Endothelial cell of umbilical vein (primary cell): ENCODE measurements at regions not wholly inside any gene's neighbourhood (a gene's known extent, or its start where the extent isn't known, plus 50 kb on each side); places are given as distances from the start of the nearest gene placed in this dataset.

Experiments
- BruUV-seq: library from RNA; stranded (reverse); fragments of 400-500 nt; replicated peaks from 2 replicates; lab custom pipeline; 2021; lab: Mats Ljungman, UMichigan
- CTCF ChIA-PET: fragments of 300-600, 350-600 bp; sonication (Branson Sonifier 250); formaldehyde crosslinking; loops from one replicate; lab custom pipeline; 2021; ENCODE audit warnings: antibody characterized with exemption, inconsistent platforms; lab: Charles Lee
- POLR2A ChIA-PET: fragments of 300-600, 350-600 bp; sonication (Branson Sonifier 250); formaldehyde crosslinking; loops from one replicate; lab custom pipeline; 2021; ENCODE audit warnings: antibody characterized with exemption, inconsistent platforms; lab: Charles Lee
- DNase-seq: peaks from one replicate; pipeline ENCODE4 v3.0.0-alpha.2; 2011; ENCODE audit warnings: low read depth, low spot score
- FAIRE-seq: peaks from 2 replicates; lab custom pipeline; 2011; peaks lifted over from hg19 to GRCh38; lab: Jason Lieb, UNC
- H2AFZ ChIP-seq: 2 replicates; pipeline ENCODE4 v1.6.0; 2012; ENCODE audit warnings: low read depth, low read length, control low read depth, inconsistent platforms
- H3K27ac ChIP-seq: 2 replicates; pipeline ENCODE4 v1.5.1; 2011; ENCODE audit warnings: low read depth, mild to moderate bottlenecking, control low read depth, low read length, moderate library complexity; ENCODE audit not compliant: insufficient read depth
- H3K27me3 ChIP-seq, 2 experiments: 2 replicates each; pipeline versions ENCODE4 v1.6.0 to v1.6.1; 2011; ENCODE audit warnings: low read length in 2 of 2, mixed read lengths in 1 of 2; ENCODE audit not compliant: control insufficient read depth in 2 of 2, insufficient read depth in 2 of 2
- H3K36me3 ChIP-seq, 2 experiments: 2 replicates in 1 of 2; 3 replicates in 1 of 2; pipeline ENCODE4 v1.5.1; 2011; ENCODE audit warnings: low read length in 2 of 2, mild to moderate bottlenecking in 1 of 2, moderate library complexity in 1 of 2; ENCODE audit not compliant: control insufficient read depth in 2 of 2, insufficient read depth in 2 of 2; ENCODE audit errors: extremely low read depth in 1 of 2
- H3K4me1 ChIP-seq: 3 replicates; pipeline ENCODE4 v1.5.1; 2011; ENCODE audit warnings: mild to moderate bottlenecking, low read length; ENCODE audit not compliant: control insufficient read depth, insufficient read depth; ENCODE audit errors: extremely low read depth
- H3K4me2 ChIP-seq: 2 replicates; pipeline ENCODE4 v1.6.1; 2011; ENCODE audit warnings: low read length, control low read depth, mixed read lengths; ENCODE audit not compliant: insufficient read depth
- H3K4me3 ChIP-seq, 3 experiments: fragments of 200-600 bp in 1 of 3; sonication (generic), shearing (Covaris generic) in 1 of 3; replicated peaks in 1 of 3; 2 replicates each; pipeline ENCODE4 v1.5.1; 2011 to 2016; ENCODE audit warnings: control low read depth in 3 of 3, low read length in 3 of 3, mild to moderate bottlenecking in 2 of 3, inconsistent platforms in 1 of 3, low read depth in 1 of 3, moderate library complexity in 1 of 3; ENCODE audit not compliant: insufficient read depth in 1 of 3
- H3K79me2 ChIP-seq: 2 replicates; pipeline ENCODE4 v1.6.0; 2012; ENCODE audit warnings: low read length, inconsistent platforms; ENCODE audit not compliant: control insufficient read depth, insufficient read depth
- H3K9ac ChIP-seq: replicated peaks from 2 replicates; pipeline ENCODE3; 2011; ENCODE audit warnings: low read length, control low read depth; ENCODE audit not compliant: insufficient read depth; ENCODE audit errors: extremely low read depth
- H3K9me1 ChIP-seq: replicated peaks from 3 replicates; pipeline ENCODE4 v1.6.0; 2011; ENCODE audit warnings: mild to moderate bottlenecking, low read length; ENCODE audit not compliant: control insufficient read depth, insufficient read depth; ENCODE audit errors: extremely low read depth
- H3K9me3 ChIP-seq: replicated peaks from 2 replicates; pipeline ENCODE4 v1.5.1; 2012; ENCODE audit warnings: low read length, inconsistent platforms; ENCODE audit not compliant: control insufficient read depth, insufficient read depth
- H4K20me1 ChIP-seq: replicated peaks from 2 replicates; pipeline ENCODE3; 2011; ENCODE audit warnings: mild to moderate bottlenecking, low read length; ENCODE audit not compliant: control insufficient read depth, insufficient read depth; ENCODE audit errors: extremely low read depth
- EZH2 ChIP-seq: IDR thresholded peaks from 2 replicates; pipeline ENCODE4 v1.6.1; 2012; ENCODE audit warnings: borderline replicate concordance, low read depth, mild to moderate bottlenecking, moderate library complexity, low read length, inconsistent platforms; ENCODE audit not compliant: severe bottlenecking
- FOS ChIP-seq: IDR thresholded peaks from 2 replicates; pipeline ENCODE4 v1.6.1; 2011; ENCODE audit warnings: mild to moderate bottlenecking, low read length, moderate library complexity, borderline replicate concordance; ENCODE audit not compliant: insufficient read depth
- GATA2 ChIP-seq: IDR thresholded peaks from 2 replicates; pipeline ENCODE4 v1.7.0; 2011; ENCODE audit warnings: low read depth, mild to moderate bottlenecking, moderate library complexity, mixed read lengths, low read length; ENCODE audit not compliant: insufficient read length, insufficient read depth
- JUN ChIP-seq: IDR thresholded peaks from 2 replicates; pipeline ENCODE4 v1.6.1; 2011; ENCODE audit warnings: borderline replicate concordance, low read depth; ENCODE audit not compliant: insufficient read length, insufficient read depth
- MYC ChIP-seq: IDR thresholded peaks from one replicate; pipeline ENCODE4 v1.6.1; 2011; ENCODE audit warnings: mild to moderate bottlenecking, low read depth, low read length
- POLR2A ChIP-seq: IDR thresholded peaks from 2 replicates; pipeline ENCODE4 v1.6.1; 2012; ENCODE audit warnings: low read depth, mild to moderate bottlenecking, control low read depth, low read length
- POLR2AphosphoS5 ChIP-seq: IDR thresholded peaks from 2 replicates; pipeline ENCODE4 v1.6.1; 2012; ENCODE audit warnings: low read depth, mild to moderate bottlenecking, control low read depth, low read length, moderate library complexity; ENCODE audit not compliant: insufficient read depth
- dilution Hi-C: fragments of 300-500 bp; cut with MboI; formaldehyde crosslinking; loops from one replicate; pipeline ENCODE4 v1.15.0; 2019; ENCODE audit warnings: low sequenced_read_pairs; ENCODE audit not compliant: extremely low pct_ligation_motif_present
- intact Hi-C: fragments of 100-400 bp; cut with micrococcal nuclease; formaldehyde crosslinking; loops from one replicate; pipeline ENCODE4 v1.10.0; 2022
- TF ChIP-seq, protein P1 (sequence below), 2 donors: IDR thresholded peaks; 1 replicate in 1 of 2; 2 replicates in 1 of 2; pipeline ENCODE4 v1.5.1; 2011; ENCODE audit warnings: low read length in 2 of 2, mild to moderate bottlenecking in 2 of 2, moderate library complexity in 2 of 2, control low read depth in 1 of 2, inconsistent platforms in 1 of 2, low read depth in 1 of 2; ENCODE audit not compliant: insufficient read depth in 1 of 2; ENCODE audit errors: extremely low read depth in 1 of 2
- TF ChIP-seq, protein P2 (sequence below): IDR thresholded peaks from 2 replicates; pipeline ENCODE4 v1.6.1; 2011; ENCODE audit not compliant: insufficient read depth, insufficient read length

GRCh38 chr3:139238281-139239030 lies 105.4 kb upstream of the MRPS22 start:
- H2AFZ ChIP-seq = no peak overlapping the region
- CTCF ChIA-PET = no interaction called here

More at GRCh38 chr3:139238281-139239030, 105.4 kb upstream of the MRPS22 start:
- intact Hi-C loops = no loop called here
- Histone ChIP-seq H4K20me1 (no peaks in the 10 kb centered on the region), H3K4me3 (no peak overlapping the region), H3K9me3 (no peaks in the 10 kb centered on the region), H3K27me3 (no peaks in the 10 kb centered on the region), H3K4me1 (no peaks in the 10 kb centered on the region), H3K9ac (no peak overlapping the region), H3K79me2 (no peaks in the 10 kb centered on the region), H3K4me2 (no peak overlapping the region), H3K9me1 (no peaks in the 10 kb centered on the region), H3K27ac (no peak overlapping the region), H3K36me3 (no peaks in the 10 kb centered on the region)
- dilution Hi-C loops = no loop called here
- POLR2A ChIA-PET = no interaction called here
- FAIRE-seq (no peak), DNase-seq (no peak)
- TF ChIP-seq JUN = no peak
- TF ChIP-seq, protein P1, sequence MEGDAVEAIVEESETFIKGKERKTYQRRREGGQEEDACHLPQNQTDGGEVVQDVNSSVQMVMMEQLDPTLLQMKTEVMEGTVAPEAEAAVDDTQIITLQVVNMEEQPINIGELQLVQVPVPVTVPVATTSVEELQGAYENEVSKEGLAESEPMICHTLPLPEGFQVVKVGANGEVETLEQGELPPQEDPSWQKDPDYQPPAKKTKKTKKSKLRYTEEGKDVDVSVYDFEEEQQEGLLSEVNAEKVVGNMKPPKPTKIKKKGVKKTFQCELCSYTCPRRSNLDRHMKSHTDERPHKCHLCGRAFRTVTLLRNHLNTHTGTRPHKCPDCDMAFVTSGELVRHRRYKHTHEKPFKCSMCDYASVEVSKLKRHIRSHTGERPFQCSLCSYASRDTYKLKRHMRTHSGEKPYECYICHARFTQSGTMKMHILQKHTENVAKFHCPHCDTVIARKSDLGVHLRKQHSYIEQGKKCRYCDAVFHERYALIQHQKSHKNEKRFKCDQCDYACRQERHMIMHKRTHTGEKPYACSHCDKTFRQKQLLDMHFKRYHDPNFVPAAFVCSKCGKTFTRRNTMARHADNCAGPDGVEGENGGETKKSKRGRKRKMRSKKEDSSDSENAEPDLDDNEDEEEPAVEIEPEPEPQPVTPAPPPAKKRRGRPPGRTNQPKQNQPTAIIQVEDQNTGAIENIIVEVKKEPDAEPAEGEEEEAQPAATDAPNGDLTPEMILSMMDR (IDR thresholded peaks at IDR 0.05; ENCODE audit: extremely low read depth in 1 of 2, insufficient read depth in 1 of 2, low read depth in 1 of 2, low read length in 2 of 2) = no peak
- no peak for TF ChIP-seq EZH2
- TF ChIP-seq POLR2AphosphoS5 = no peak
- no peak for TF ChIP-seq FOS
- no peak for TF ChIP-seq MYC
- TF ChIP-seq, protein P2, sequence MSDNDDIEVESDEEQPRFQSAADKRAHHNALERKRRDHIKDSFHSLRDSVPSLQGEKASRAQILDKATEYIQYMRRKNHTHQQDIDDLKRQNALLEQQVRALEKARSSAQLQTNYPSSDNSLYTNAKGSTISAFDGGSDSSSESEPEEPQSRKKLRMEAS = no peak
- TF ChIP-seq GATA2 = no peak
- no peak for TF ChIP-seq POLR2A
- no TSS peak for BruUV-seq
